ENCODE measurements at regions not wholly inside any gene's neighbourhood (a gene's known extent, or its start where the extent isn't known, plus 50 kb on each side); places are given as distances from the start of the nearest gene placed in this dataset.

GRCh38 chr4:187204389-187204918 is 480.8 kb upstream of the FAT1 start:
- Histone ChIP-seq H3K79me2 (ENCODE audit: control insufficient read depth, insufficient read depth, low read length) (no peaks in the 10 kb centered on the region), H3K4me2 (replicated peaks; ENCODE audit: low read depth, low read length, poor library complexity, severe bottlenecking) (no peak overlapping the region), H3K27me3 (replicated peaks in 1 of 4; ENCODE audit: control extremely low read depth in 1 of 4, control insufficient read depth in 3 of 4, insufficient read depth in 4 of 4, low read length in 3 of 4) (no peaks in the 10 kb centered on the region), H3K4me1 (ENCODE audit: control insufficient read depth in 2 of 2, insufficient read depth in 2 of 2, low read length in 2 of 2) (no peaks in the 10 kb centered on the region), H3K36me3 (replicated peaks in 1 of 2; ENCODE audit: control extremely low read depth in 1 of 2, control insufficient read depth in 1 of 2, extremely low read depth in 1 of 2, insufficient read depth in 2 of 2, low read length in 1 of 2) (no peaks in the 10 kb centered on the region), H3K4me3 (ENCODE audit: control extremely low read depth in 1 of 5, extremely low read depth in 1 of 5, insufficient read depth in 1 of 5, low read depth in 2 of 5, low read length in 4 of 5) (no peak overlapping the region), H3K9me3 (ENCODE audit: control extremely low read depth in 1 of 3, control insufficient read depth in 2 of 3, insufficient read depth in 1 of 3, low read length in 2 of 3) (peaks cover 0 to 3% (median 0%) of the 10 kb centered on the region in 3 donors), H3K27ac (ENCODE audit: low read length in 2 of 2) (no peak overlapping the region), H4K20me1 (ENCODE audit: control insufficient read depth, insufficient read depth, low read length, poor library complexity, severe bottlenecking) (no peaks in the 10 kb centered on the region), H2AFZ (ENCODE audit: insufficient read depth, low read depth, low read length, poor library complexity, severe bottlenecking) (no peak overlapping the region), H3K9ac (ENCODE audit: low read length) (no peak overlapping the region)
- H3K9me3 Mint-ChIP-seq (ENCODE audit: insufficient read depth): peaks cover 12% of the 10 kb centered on the region
- no peaks in the 10 kb centered on the region for H3K4me1 Mint-ChIP-seq
- no peak overlapping the region for H3K27ac Mint-ChIP-seq
- ChIA-PET POLR2A (no interaction called here), CTCF (no interaction called here)
- ATAC-seq (ENCODE audit: low read depth): no peak
- no peak overlapping the region for H3K4me3 Mint-ChIP-seq
- TF ChIP-seq CTCF (IDR thresholded peaks at IDR 0.05) (no peak), EZH2 (IDR thresholded peaks at IDR 0.05; ENCODE audit: borderline replicate concordance, insufficient read depth, low read depth, low read length, poor library complexity, severe bottlenecking) (no peak)
- H3K27me3 Mint-ChIP-seq: no peaks in the 10 kb centered on the region
- WGBS (ENCODE audit: insufficient coverage): 91% methylated on average over 4 of the region's 5 CpGs
- intact Hi-C loops (cut with micrococcal nuclease): no loop called here
- DNase-seq: no peak

- Histone ChIP-seq H4K20me1 (ENCODE audit: control insufficient read depth, insufficient read depth, low read length, poor library complexity, severe bottlenecking) (no peaks in the 10 kb centered on the region), H3K79me2 (ENCODE audit: control insufficient read depth, insufficient read depth, low read length) (no peaks in the 10 kb centered on the region), H3K9me3 (ENCODE audit: control extremely low read depth in 1 of 3, control insufficient read depth in 2 of 3, insufficient read depth in 1 of 3, low read length in 2 of 3) (peaks cover 0 to 7% (median 0%) of the 10 kb centered on the region in 3 donors), H3K9ac (ENCODE audit: low read length) (no peak overlapping the region), H3K27ac (ENCODE audit: low read length in 2 of 2) (no peak overlapping the region), H3K27me3 (replicated peaks in 1 of 4; ENCODE audit: control extremely low read depth in 1 of 4, control insufficient read depth in 3 of 4, insufficient read depth in 4 of 4, low read length in 3 of 4) (no peaks in the 10 kb centered on the region), H3K36me3 (replicated peaks in 1 of 2; ENCODE audit: control extremely low read depth in 1 of 2, control insufficient read depth in 1 of 2, extremely low read depth in 1 of 2, insufficient read depth in 2 of 2, low read length in 1 of 2) (no peaks in the 10 kb centered on the region), H2AFZ (ENCODE audit: insufficient read depth, low read depth, low read length, poor library complexity, severe bottlenecking) (no peak overlapping the region), H3K4me2 (replicated peaks; ENCODE audit: low read depth, low read length, poor library complexity, severe bottlenecking) (no peak overlapping the region), H3K4me3 (ENCODE audit: control extremely low read depth in 1 of 5, extremely low read depth in 1 of 5, insufficient read depth in 1 of 5, low read depth in 2 of 5, low read length in 4 of 5) (no peak overlapping the region), H3K4me1 (ENCODE audit: control insufficient read depth in 2 of 2, insufficient read depth in 2 of 2, low read length in 2 of 2) (no peaks in the 10 kb centered on the region)
- intact Hi-C loops (cut with micrococcal nuclease): no loop called here
- no peak overlapping the region for H3K4me3 Mint-ChIP-seq
- no peaks in the 10 kb centered on the region for H3K4me1 Mint-ChIP-seq
- H3K27me3 Mint-ChIP-seq: no peaks in the 10 kb centered on the region
- ChIA-PET POLR2A (no interaction called here), CTCF (no interaction called here)
- peaks cover 12% of the 10 kb centered on the region for H3K9me3 Mint-ChIP-seq (ENCODE audit: insufficient read depth)
- DNase-seq: no peak
- ATAC-seq (ENCODE audit: low read depth): no peak
- no peak overlapping the region for H3K27ac Mint-ChIP-seq
- no peak for TF ChIP-seq EZH2 (IDR thresholded peaks at IDR 0.05; ENCODE audit: borderline replicate concordance, insufficient read depth, low read depth, low read length, poor library complexity, severe bottlenecking)
- no peak for TF ChIP-seq CTCF (IDR thresholded peaks at IDR 0.05)
- WGBS (ENCODE audit: insufficient coverage): no CpG with 5 or more reads among the region's 3 CpGs
These were observed 484.3 kb upstream of the FAT1 start for GRCh38 chr4:187207931-187208330.

Measured in B cell (primary cell).